OCI-LY1 (cell line): ENCODE measurements at regions not wholly inside any gene's neighbourhood (a gene's known extent, or its start where the extent isn't known, plus 50 kb on each side); places are given as distances from the start of the nearest gene placed in this dataset.

ENCODE experiments used
- CTCF ChIP-seq: fragments of 200-600 bp; sonication (generic), shearing (Covaris generic); IDR thresholded peaks from 2 replicates; pipeline ENCODE4 v1.5.1; 2017; ENCODE audit warnings: mild to moderate bottlenecking, antibody characterized with exemption, low read length, moderate library complexity, mixed read lengths
- EZH2 ChIP-seq: fragments of 200-600 bp; sonication (generic), shearing (Covaris generic); IDR thresholded peaks from 2 replicates; pipeline ENCODE4 v1.8.0; 2017; ENCODE audit warnings: borderline replicate concordance, mixed run types, mild to moderate bottlenecking, antibody characterized with exemption, low read length, moderate library complexity, mixed read lengths

- TF ChIP-seq CTCF (no peak), EZH2 (no peak)
These were observed 112.1 kb upstream of the LDB2 start for GRCh38 chr4:17010426-17011087.
